ENCODE measurements at regions not wholly inside any gene's neighbourhood (a gene's known extent, or its start where the extent isn't known, plus 50 kb on each side); places are given as distances from the start of the nearest gene placed in this dataset.

- Histone ChIP-seq H3K79me2 (no peaks in the 10 kb centered on the region), H3K9ac (no peak overlapping the region), H3K9me3 (ENCODE audit: control insufficient read depth, low read length) (no peaks in the 10 kb centered on the region), H3K4me1 (no peaks in the 10 kb centered on the region), H3K27ac (no peak overlapping the region), H3K4me2 (ENCODE audit: low read length) (no peak overlapping the region), H3K27me3 (ENCODE audit: control insufficient read depth, insufficient read depth, low read length) (no peaks in the 10 kb centered on the region), H3K36me3 (ENCODE audit: control insufficient read depth, insufficient read depth, low read length) (no peaks in the 10 kb centered on the region), H3K4me3 (ENCODE audit: low read depth, low read length) (no peak overlapping the region), H2AFZ (no peak overlapping the region)
- no peak for TF ChIP-seq CTCF (IDR thresholded peaks at IDR 0.05)
Measured at GRCh38 chr2:52405980-52406379, 1361.6 kb upstream of the CHAC2 start.

- Histone ChIP-seq H3K9ac (no peak overlapping the region), H3K4me1 (no peaks in the 10 kb centered on the region), H3K27ac (no peak overlapping the region), H3K36me3 (ENCODE audit: control insufficient read depth, insufficient read depth, low read length) (no peaks in the 10 kb centered on the region), H3K4me2 (ENCODE audit: low read length) (no peak overlapping the region), H3K9me3 (ENCODE audit: control insufficient read depth, low read length) (no peaks in the 10 kb centered on the region), H2AFZ (no peak overlapping the region), H3K27me3 (ENCODE audit: control insufficient read depth, insufficient read depth, low read length) (no peaks in the 10 kb centered on the region), H3K4me3 (ENCODE audit: low read depth, low read length) (no peak overlapping the region), H3K79me2 (no peaks in the 10 kb centered on the region)
- TF ChIP-seq CTCF (IDR thresholded peaks at IDR 0.05), result no peak
Measured at GRCh38 chr2:52404866-52405265, 1362.7 kb upstream of the CHAC2 start.

GRCh38 chr2:52404046-52404445 lies 1363.6 kb upstream of the CHAC2 start:
- no peak overlapping the region for H3K4me2 ChIP-seq (ENCODE audit: low read length)
- TF ChIP-seq CTCF (IDR thresholded peaks at IDR 0.05), result no peak
- no peaks in the 10 kb centered on the region for H3K9me3 ChIP-seq (ENCODE audit: control insufficient read depth, low read length)
- no peaks in the 10 kb centered on the region for H3K79me2 ChIP-seq
- H3K27me3 ChIP-seq (ENCODE audit: control insufficient read depth, insufficient read depth, low read length), result no peaks in the 10 kb centered on the region
- no peaks in the 10 kb centered on the region for H3K4me1 ChIP-seq
- H3K36me3 ChIP-seq (ENCODE audit: control insufficient read depth, insufficient read depth, low read length), result no peaks in the 10 kb centered on the region
- H3K27ac ChIP-seq, result no peak overlapping the region
- H3K9ac ChIP-seq, result no peak overlapping the region
- H3K4me3 ChIP-seq (ENCODE audit: low read depth, low read length), result no peak overlapping the region
- no peak overlapping the region for H2AFZ ChIP-seq

GRCh38 chr2:52402128-52402527 lies 1365.5 kb upstream of the CHAC2 start:
- Histone ChIP-seq H3K9me3 (ENCODE audit: control insufficient read depth, low read length) (no peaks in the 10 kb centered on the region), H3K4me2 (ENCODE audit: low read length) (no peak overlapping the region), H3K79me2 (no peaks in the 10 kb centered on the region), H3K4me3 (ENCODE audit: low read depth, low read length) (no peak overlapping the region), H3K4me1 (no peaks in the 10 kb centered on the region), H3K27me3 (ENCODE audit: control insufficient read depth, insufficient read depth, low read length) (no peaks in the 10 kb centered on the region), H3K9ac (no peak overlapping the region), H3K27ac (no peak overlapping the region), H3K36me3 (ENCODE audit: control insufficient read depth, insufficient read depth, low read length) (no peaks in the 10 kb centered on the region), H2AFZ (no peak overlapping the region)
- TF ChIP-seq CTCF (IDR thresholded peaks at IDR 0.05), result no peak

GRCh38 chr2:52396836-52397235 lies 1364.9 kb upstream of the NRXN1 start:
- H3K4me1 ChIP-seq, result no peaks in the 10 kb centered on the region
- H3K79me2 ChIP-seq, result no peaks in the 10 kb centered on the region
- H3K27me3 ChIP-seq (ENCODE audit: control insufficient read depth, insufficient read depth, low read length), result no peaks in the 10 kb centered on the region
- no peak overlapping the region for H3K4me2 ChIP-seq (ENCODE audit: low read length)
- no peaks in the 10 kb centered on the region for H3K9me3 ChIP-seq (ENCODE audit: control insufficient read depth, low read length)
- TF ChIP-seq CTCF (IDR thresholded peaks at IDR 0.05), result no peak
- H3K9ac ChIP-seq, result no peak overlapping the region
- no peak overlapping the region for H2AFZ ChIP-seq
- H3K36me3 ChIP-seq (ENCODE audit: control insufficient read depth, insufficient read depth, low read length), result no peaks in the 10 kb centered on the region
- no peak overlapping the region for H3K27ac ChIP-seq
- no peak overlapping the region for H3K4me3 ChIP-seq (ENCODE audit: low read depth, low read length)

Data from parathyroid adenoma (tissue), 2 donors.